ENCODE measurements at regions not wholly inside any gene's neighbourhood (a gene's known extent, or its start where the extent isn't known, plus 50 kb on each side); places are given as distances from the start of the nearest gene placed in this dataset.

- TF ChIP-seq CTCF (IDR thresholded peaks at IDR 0.05; ENCODE audit: poor library complexity, severe bottlenecking) (no peak), RAD21 (conservative IDR thresholded peaks at IDR 0.05) (no peak), POLR2AphosphoS5 (IDR thresholded peaks at IDR 0.05) (no peak), EP300 (conservative IDR thresholded peaks at IDR 0.05; ENCODE audit: poor library complexity, severe bottlenecking) (no peak), EZH2 (IDR thresholded peaks at IDR 0.05; ENCODE audit: borderline replicate concordance, insufficient read depth, low read length, poor library complexity, severe bottlenecking) (no peak), TAF1 (IDR thresholded peaks at IDR 0.05; ENCODE audit: low read depth) (no peak)
These were observed 245.4 kb upstream of the KRR1 start for GRCh38 chr12:75756771-75757170.

Measured in neural cell (in vitro differentiated cells).